ENCODE measurements at regions not wholly inside any gene's neighbourhood (a gene's known extent, or its start where the extent isn't known, plus 50 kb on each side); places are given as distances from the start of the nearest gene placed in this dataset.

GRCh38 chr14:43244142-43244625 lies 1262.9 kb downstream of the FSCB start:
- no peaks in the 10 kb centered on the region for H3K9me3 ChIP-seq (ENCODE audit: control insufficient read depth, insufficient read depth, low read length)

GRCh38 chr14:43243168-43243567 lies 1263.9 kb downstream of the FSCB start:
- H3K4me3 ChIP-seq (ENCODE audit: low read length), result no peak overlapping the region
- no peak overlapping the region for H3K27ac ChIP-seq (ENCODE audit: low read depth, low read length)
- no peaks in the 10 kb centered on the region for H3K79me2 ChIP-seq (ENCODE audit: control insufficient read depth, low read length)
- no peaks in the 10 kb centered on the region for H4K20me1 ChIP-seq (ENCODE audit: control insufficient read depth, insufficient read depth, low read depth, low read length)
- H3K4me2 ChIP-seq (ENCODE audit: low read length), result no peak overlapping the region
- no peaks in the 10 kb centered on the region for H3K9me2 ChIP-seq (replicated peaks; ENCODE audit: control insufficient read depth, low read length)
- H3K36me3 ChIP-seq (ENCODE audit: control insufficient read depth, low read length), result no peaks in the 10 kb centered on the region
- no peaks in the 10 kb centered on the region for H3K9me3 ChIP-seq (ENCODE audit: control insufficient read depth, insufficient read depth, low read length)
- TF ChIP-seq EZH2phosphoT487 (IDR thresholded peaks at IDR 0.05; ENCODE audit: borderline replicate concordance, low read length), result no peak
- H3F3A ChIP-seq (ENCODE audit: control insufficient read depth, insufficient read depth), result no peaks in the 10 kb centered on the region
- no peaks in the 10 kb centered on the region for H3K27me3 ChIP-seq (ENCODE audit: control insufficient read depth, low read length)
- H3K4me1 ChIP-seq (ENCODE audit: control insufficient read depth, low read length), result no peaks in the 10 kb centered on the region

More at GRCh38 chr14:43244142-43244625, 1262.9 kb downstream of the FSCB start:
- Histone ChIP-seq H3K4me3 (ENCODE audit: low read length) (no peak overlapping the region), H3K4me2 (ENCODE audit: low read length) (no peak overlapping the region), H3K9me2 (replicated peaks; ENCODE audit: control insufficient read depth, low read length) (no peaks in the 10 kb centered on the region), H3F3A (ENCODE audit: control insufficient read depth, insufficient read depth) (no peaks in the 10 kb centered on the region), H3K27me3 (ENCODE audit: control insufficient read depth, low read length) (no peaks in the 10 kb centered on the region), H3K4me1 (ENCODE audit: control insufficient read depth, low read length) (no peaks in the 10 kb centered on the region), H3K79me2 (ENCODE audit: control insufficient read depth, low read length) (no peaks in the 10 kb centered on the region), H4K20me1 (ENCODE audit: control insufficient read depth, insufficient read depth, low read depth, low read length) (no peaks in the 10 kb centered on the region), H3K27ac (ENCODE audit: low read depth, low read length) (no peak overlapping the region), H3K36me3 (ENCODE audit: control insufficient read depth, low read length) (no peaks in the 10 kb centered on the region)
- TF ChIP-seq CTCF (IDR thresholded peaks at IDR 0.05; ENCODE audit: low read depth, low read length, poor library complexity, severe bottlenecking), result no peak
- no peak for TF ChIP-seq EZH2phosphoT487 (IDR thresholded peaks at IDR 0.05; ENCODE audit: borderline replicate concordance, low read length)

- Histone ChIP-seq H3K9me3 (ENCODE audit: control insufficient read depth, insufficient read depth, low read length) (no peaks in the 10 kb centered on the region), H3K9me2 (replicated peaks; ENCODE audit: control insufficient read depth, low read length) (no peaks in the 10 kb centered on the region)
- TF ChIP-seq CTCF (IDR thresholded peaks at IDR 0.05; ENCODE audit: low read depth, low read length, poor library complexity, severe bottlenecking) (no peak), EZH2phosphoT487 (IDR thresholded peaks at IDR 0.05; ENCODE audit: borderline replicate concordance, low read length) (no peak)
Observed at GRCh38 chr14:43232261-43232660, 1274.8 kb downstream of the FSCB start.

GRCh38 chr14:43215524-43215923 lies 1291.6 kb downstream of the FSCB start:
- TF ChIP-seq CTCF (IDR thresholded peaks at IDR 0.05; ENCODE audit: low read depth, low read length, poor library complexity, severe bottlenecking), result no peak
- H4K20me1 ChIP-seq (ENCODE audit: control insufficient read depth, insufficient read depth, low read depth, low read length), result no peaks in the 10 kb centered on the region
- no peaks in the 10 kb centered on the region for H3F3A ChIP-seq (ENCODE audit: control insufficient read depth, insufficient read depth)
- no peak overlapping the region for H3K4me2 ChIP-seq (ENCODE audit: low read length)
- H3K79me2 ChIP-seq (ENCODE audit: control insufficient read depth, low read length), result no peaks in the 10 kb centered on the region
- H3K9me3 ChIP-seq (ENCODE audit: control insufficient read depth, insufficient read depth, low read length), result no peaks in the 10 kb centered on the region
- H3K27ac ChIP-seq (ENCODE audit: low read depth, low read length), result no peak overlapping the region
- no peak overlapping the region for H3K4me3 ChIP-seq (ENCODE audit: low read length)
- H3K4me1 ChIP-seq (ENCODE audit: control insufficient read depth, low read length), result no peaks in the 10 kb centered on the region
- H3K9me2 ChIP-seq (replicated peaks; ENCODE audit: control insufficient read depth, low read length), result no peaks in the 10 kb centered on the region
- H3K36me3 ChIP-seq (ENCODE audit: control insufficient read depth, low read length), result no peaks in the 10 kb centered on the region
- no peaks in the 10 kb centered on the region for H3K27me3 ChIP-seq (ENCODE audit: control insufficient read depth, low read length)

More at GRCh38 chr14:43232261-43232660, 1274.8 kb downstream of the FSCB start:
- no peak overlapping the region for H3K4me3 ChIP-seq (ENCODE audit: low read length)
- no peaks in the 10 kb centered on the region for H3K79me2 ChIP-seq (ENCODE audit: control insufficient read depth, low read length)
- H3K4me1 ChIP-seq (ENCODE audit: control insufficient read depth, low read length), result no peaks in the 10 kb centered on the region
- no peak overlapping the region for H3K27ac ChIP-seq (ENCODE audit: low read depth, low read length)
- no peaks in the 10 kb centered on the region for H3K27me3 ChIP-seq (ENCODE audit: control insufficient read depth, low read length)
- no peak overlapping the region for H3K4me2 ChIP-seq (ENCODE audit: low read length)
- no peaks in the 10 kb centered on the region for H3F3A ChIP-seq (ENCODE audit: control insufficient read depth, insufficient read depth)
- H4K20me1 ChIP-seq (ENCODE audit: control insufficient read depth, insufficient read depth, low read depth, low read length), result no peaks in the 10 kb centered on the region
- H3K36me3 ChIP-seq (ENCODE audit: control insufficient read depth, low read length), result no peaks in the 10 kb centered on the region
